ENCODE measurements at regions not wholly inside any gene's neighbourhood (a gene's known extent, or its start where the extent isn't known, plus 50 kb on each side); places are given as distances from the start of the nearest gene placed in this dataset.

DNA sequence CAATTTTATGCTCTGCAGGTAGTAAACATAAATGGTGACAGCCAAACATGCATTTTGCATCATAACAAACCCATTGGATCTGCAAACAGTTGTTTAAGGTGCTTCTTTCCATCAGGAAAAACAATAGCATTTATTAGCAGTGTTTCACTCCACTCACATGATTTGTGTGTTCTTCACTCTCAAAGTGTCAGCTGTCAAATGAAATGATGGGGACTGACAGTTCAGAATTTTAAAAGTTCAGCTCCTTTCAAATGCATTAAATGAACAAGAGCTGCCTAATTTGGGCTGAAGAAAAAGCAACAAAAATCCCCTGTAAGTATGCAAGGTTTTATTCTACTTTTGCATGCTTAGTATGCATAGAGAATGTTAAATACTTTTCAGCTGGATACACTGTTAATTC, 145.2 kb upstream of the CDIN1 start:
- DNase-seq (ENCODE audit: low spot score), result no peak
- Mint-ChIP-seq H3K27me3 (ENCODE audit: unreplicated experiment) (no peaks in the 10 kb centered on the region), H3K4me3 (ENCODE audit: unreplicated experiment) (no peak overlapping the region), H3K4me1 (ENCODE audit: unreplicated experiment) (no peaks in the 10 kb centered on the region), H3K9me3 (ENCODE audit: unreplicated experiment) (no peaks in the 10 kb centered on the region), H3K27ac (ENCODE audit: unreplicated experiment) (no peak overlapping the region), H3K36me3 (ENCODE audit: low read depth, unreplicated experiment) (no peaks in the 10 kb centered on the region)
- no peak for TF ChIP-seq CTCF (IDR thresholded peaks at IDR 0.05; ENCODE audit: unreplicated experiment)

DNA sequence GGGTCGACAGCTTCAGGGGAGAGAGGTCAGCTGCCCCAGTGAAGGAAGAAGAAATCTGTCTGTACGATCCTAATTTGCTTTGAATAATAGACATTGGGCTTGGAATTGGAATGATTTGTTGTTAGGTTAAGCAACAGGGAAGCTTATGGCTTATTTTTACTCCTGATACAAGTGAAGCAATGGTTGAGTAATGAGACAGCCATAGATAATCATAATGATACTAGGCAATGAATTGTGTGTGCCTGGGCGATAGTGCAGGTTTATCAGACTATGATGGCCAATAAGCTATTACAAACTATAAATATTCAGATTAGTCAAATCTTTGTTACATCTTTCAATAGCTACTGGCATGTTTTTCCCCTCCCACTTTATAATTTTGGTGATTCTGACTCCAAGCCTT, 140.9 kb upstream of the CDIN1 start:
- no peak overlapping the region for H3K4me3 Mint-ChIP-seq (ENCODE audit: unreplicated experiment)
- no peak for DNase-seq (ENCODE audit: low spot score)
- H3K27me3 Mint-ChIP-seq (ENCODE audit: unreplicated experiment), result no peaks in the 10 kb centered on the region
- H3K27ac Mint-ChIP-seq (ENCODE audit: unreplicated experiment), result no peak overlapping the region
- no peaks in the 10 kb centered on the region for H3K36me3 Mint-ChIP-seq (ENCODE audit: low read depth, unreplicated experiment)
- TF ChIP-seq CTCF (IDR thresholded peaks at IDR 0.05; ENCODE audit: unreplicated experiment), result no peak
- H3K4me1 Mint-ChIP-seq (ENCODE audit: unreplicated experiment), result no peaks in the 10 kb centered on the region
- H3K9me3 Mint-ChIP-seq (ENCODE audit: unreplicated experiment), result no peaks in the 10 kb centered on the region

DNA sequence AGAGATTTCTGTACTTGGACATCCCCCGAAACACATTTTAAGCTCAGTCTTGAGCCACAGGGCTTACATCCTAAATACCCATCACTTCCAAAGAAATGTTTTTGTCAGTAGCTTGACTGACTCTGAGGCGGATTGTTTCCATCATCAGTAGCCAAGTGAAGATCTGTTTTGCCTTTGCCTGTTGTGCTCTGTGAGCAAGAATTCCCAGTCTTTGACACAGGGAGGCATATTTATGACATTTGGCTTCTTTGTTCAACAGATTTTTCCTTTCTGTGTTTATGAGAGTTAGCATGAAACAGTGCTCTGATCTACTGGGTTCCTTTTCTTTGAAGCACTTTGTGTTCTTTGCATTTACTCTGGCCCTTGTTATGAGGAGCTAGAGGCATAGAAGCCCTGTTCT, 132.1 kb upstream of the CDIN1 start:
- Mint-ChIP-seq H3K4me1 (ENCODE audit: unreplicated experiment) (no peaks in the 10 kb centered on the region), H3K27me3 (ENCODE audit: unreplicated experiment) (no peaks in the 10 kb centered on the region), H3K36me3 (ENCODE audit: low read depth, unreplicated experiment) (no peaks in the 10 kb centered on the region), H3K27ac (ENCODE audit: unreplicated experiment) (no peak overlapping the region), H3K9me3 (ENCODE audit: unreplicated experiment) (no peaks in the 10 kb centered on the region), H3K4me3 (ENCODE audit: unreplicated experiment) (no peak overlapping the region)
- TF ChIP-seq CTCF (IDR thresholded peaks at IDR 0.05; ENCODE audit: unreplicated experiment), result no peak
- no peak for DNase-seq (ENCODE audit: low spot score)

GRCh38 chr15:36448418-36448817, 131.0 kb upstream of the CDIN1 start:
- Mint-ChIP-seq H3K27me3 (ENCODE audit: unreplicated experiment) (no peaks in the 10 kb centered on the region), H3K9me3 (ENCODE audit: unreplicated experiment) (no peaks in the 10 kb centered on the region), H3K36me3 (ENCODE audit: low read depth, unreplicated experiment) (no peaks in the 10 kb centered on the region), H3K27ac (ENCODE audit: unreplicated experiment) (no peak overlapping the region), H3K4me1 (ENCODE audit: unreplicated experiment) (no peaks in the 10 kb centered on the region), H3K4me3 (ENCODE audit: unreplicated experiment) (no peak overlapping the region)
- no peak for TF ChIP-seq CTCF (IDR thresholded peaks at IDR 0.05; ENCODE audit: unreplicated experiment)
- DNase-seq (ENCODE audit: low spot score), result no peak

- Mint-ChIP-seq H3K27ac (ENCODE audit: unreplicated experiment) (no peak overlapping the region), H3K4me1 (ENCODE audit: unreplicated experiment) (no peaks in the 10 kb centered on the region), H3K9me3 (ENCODE audit: unreplicated experiment) (no peaks in the 10 kb centered on the region), H3K36me3 (ENCODE audit: low read depth, unreplicated experiment) (no peaks in the 10 kb centered on the region), H3K4me3 (ENCODE audit: unreplicated experiment) (no peak overlapping the region), H3K27me3 (ENCODE audit: unreplicated experiment) (no peaks in the 10 kb centered on the region)
- TF ChIP-seq CTCF (IDR thresholded peaks at IDR 0.05; ENCODE audit: unreplicated experiment), result no peak
- no peak for DNase-seq (ENCODE audit: low spot score)
Measured at GRCh38 chr15:36449084-36449661, 130.3 kb upstream of the CDIN1 start.
